GM12878 (cell line): ENCODE measurements at regions not wholly inside any gene's neighbourhood (a gene's known extent, or its start where the extent isn't known, plus 50 kb on each side); places are given as distances from the start of the nearest gene placed in this dataset.

ENCODE experiments used
- ATAC-seq: fragments of 200-7000 bp; cut with Tn5 transposase; 3 replicates; pipeline ENCODE4 v1.9.1; 2020; ENCODE audit warnings: mild to moderate bottlenecking, moderate library complexity
- BruUV-seq: library from RNA; stranded (reverse); fragments of 400-500 nt; replicated peaks from 2 replicates; lab custom pipeline; 2021; lab: Mats Ljungman, UMichigan
- CTCF ChIA-PET: fragments of 300-600 bp; sonication (Branson Sonifier 250); formaldehyde crosslinking; extraction: SDS; loops from one replicate; lab custom pipeline; 2021; ENCODE audit warnings: inconsistent platforms; lab: Yijun Ruan, JAX
- POLR2A ChIA-PET: fragments of 350-600 bp; formaldehyde crosslinking; extraction: SDS; loops from one replicate; lab custom pipeline; 2021; ENCODE audit warnings: inconsistent platforms; lab: Charles Lee
- RAD21 ChIA-PET: fragments of 300-600 bp; sonication (Branson Sonifier 250); formaldehyde crosslinking; loops from one replicate; lab custom pipeline; 2023; ENCODE audit warnings: antibody characterized with exemption; ENCODE audit not compliant: unreplicated experiment; lab: Charles Lee
- SMC1A ChIA-PET: fragments of 300-600 bp; sonication (Branson Sonifier 250); formaldehyde crosslinking; loops from one replicate; lab custom pipeline; 2023; ENCODE audit not compliant: unreplicated experiment, uncharacterized antibody; lab: Charles Lee
- DNase-seq: peaks from one replicate; pipeline ENCODE4 v3.0.0-alpha.2; 2011; ENCODE audit warnings: low read depth, low spot score
- FAIRE-seq: peaks from 3 replicates; lab custom pipeline; 2011; peaks lifted over from hg19 to GRCh38; lab: Jason Lieb, UNC
- H2AFZ ChIP-seq: 2 replicates; pipeline ENCODE4 v1.6.0; 2011; ENCODE audit warnings: low read depth, low read length, control low read depth; ENCODE audit not compliant: control insufficient read depth
- H3K27ac ChIP-seq: 2 replicates; pipeline ENCODE4 v1.5.1; 2011; ENCODE audit warnings: control low read depth; ENCODE audit not compliant: control insufficient read depth, insufficient read depth
- H3K27me3 ChIP-seq, 2 experiments: replicated peaks in 1 of 2; 2 replicates each; pipeline versions ENCODE4 v1.6.0 to v1.6.1; 2011; ENCODE audit warnings: low read length in 1 of 2; ENCODE audit not compliant: control insufficient read depth in 2 of 2, insufficient read depth in 2 of 2
- H3K36me3 ChIP-seq, 2 experiments: 2 replicates each; pipeline ENCODE4 v1.5.1; 2011; ENCODE audit warnings: low read length in 1 of 2; ENCODE audit not compliant: control insufficient read depth in 2 of 2, insufficient read depth in 2 of 2
- H3K4me1 ChIP-seq: 2 replicates; pipeline ENCODE4 v1.6.1; 2011; ENCODE audit warnings: mild to moderate bottlenecking, low read length, moderate library complexity, mixed read lengths; ENCODE audit not compliant: control insufficient read depth, insufficient read depth
- H3K4me2 ChIP-seq: 2 replicates; pipeline ENCODE4 v1.6.0; 2011; ENCODE audit warnings: control low read depth; ENCODE audit not compliant: control insufficient read depth, insufficient read depth
- H3K4me3 ChIP-seq: fragments of 200-600 bp; sonication (generic); 2 replicates; pipeline ENCODE4 v1.5.1; 2016
- H3K79me2 ChIP-seq: 2 replicates; pipeline ENCODE4 v1.6.0; 2011; ENCODE audit warnings: low read length; ENCODE audit not compliant: control insufficient read depth, insufficient read depth
- H3K9ac ChIP-seq: 2 replicates; pipeline ENCODE4 v1.8.0; 2011; ENCODE audit warnings: low read length, control low read depth, mixed read lengths; ENCODE audit not compliant: control insufficient read depth, insufficient read depth
- H3K9me3 ChIP-seq: replicated peaks from 3 replicates; pipeline ENCODE4 v1.5.1; 2011; ENCODE audit warnings: mild to moderate bottlenecking, low read length; ENCODE audit not compliant: control insufficient read depth, insufficient read depth
- H4K20me1 ChIP-seq: 2 replicates; pipeline ENCODE4 v1.6.0; 2011; ENCODE audit not compliant: control insufficient read depth, insufficient read depth
- BRCA1 ChIP-seq: IDR thresholded peaks from 2 replicates; pipeline ENCODE4 v1.6.1; 2011; ENCODE audit warnings: low read depth, low read length, improper control_type of control experiment
- EGR1 ChIP-seq, 2 experiments: IDR thresholded peaks; 1 replicate in 1 of 2; 2 replicates in 1 of 2; pipeline ENCODE4 v1.6.1; 2011 to 2012; ENCODE audit warnings: low read depth in 2 of 2, low read length in 2 of 2, borderline replicate concordance in 1 of 2, mild to moderate bottlenecking in 1 of 2, moderate library complexity in 1 of 2
- KLF5 ChIP-seq: fragments of 450-650 bp; IDR thresholded peaks from 2 replicates; pipeline ENCODE4 v1.6.1; 2014; ENCODE audit warnings: mild to moderate bottlenecking; ENCODE audit not compliant: partially characterized antibody
- MXI1 ChIP-seq: fragments of 150-350 bp; IDR thresholded peaks from 2 replicates; pipeline ENCODE4 v1.6.1; 2011; ENCODE audit warnings: low read depth, mild to moderate bottlenecking, inconsistent platforms, low read length, improper control_type of control experiment
- PAX5 ChIP-seq: IDR thresholded peaks from 2 replicates; pipeline ENCODE4 v1.6.1; 2011; ENCODE audit warnings: low read depth, low read length, borderline replicate concordance
- PBX3 ChIP-seq: IDR thresholded peaks from 2 replicates; pipeline ENCODE4 v1.6.1; 2011; ENCODE audit warnings: mild to moderate bottlenecking, low read depth, low read length, moderate library complexity; ENCODE audit not compliant: insufficient replicate concordance
- RAD51 ChIP-seq: fragments of 450-650 bp; IDR thresholded peaks from 2 replicates; pipeline ENCODE4 v1.6.1; 2016; ENCODE audit warnings: moderate library complexity, mild to moderate bottlenecking, inconsistent platforms
- WGBS: methylation state at CpG from one replicate; pipeline ENCODE4 v1.1.6; 2016; ENCODE audit warnings: low lambda C conversion rate; ENCODE audit not compliant: insufficient replicate concordance, insufficient coverage; ENCODE audit errors: missing lambda C conversion rate; 5-methylcytosine and 5-hydroxymethylcytosine counted together
- in situ Hi-C: fragments of 300-500 bp; cut with MboI; formaldehyde crosslinking; loops from 9 replicates; pipeline ENCODE4 v1.14.3; 2018; ENCODE audit warnings: mixed read lengths
- intact Hi-C: fragments of 100-400 bp; cut with micrococcal nuclease; formaldehyde crosslinking; loops from one replicate; pipeline ENCODE4 v1.14.2; 2022; ENCODE audit not compliant: unreplicated experiment
- TF ChIP-seq, protein P1 (sequence below): fragments of 450-650 bp; IDR thresholded peaks from 2 replicates; pipeline ENCODE4 v1.6.1; 2016; ENCODE audit warnings: mild to moderate bottlenecking, moderate library complexity, borderline replicate concordance
- TF ChIP-seq, protein P2 (sequence below): IDR thresholded peaks from 2 replicates; pipeline ENCODE4 v1.6.1; 2011; ENCODE audit warnings: low read depth, low read length, improper control_type of control experiment, borderline replicate concordance
- TF ChIP-seq, protein P3 (sequence below): IDR thresholded peaks from 2 replicates; pipeline ENCODE4 v1.6.1; 2012; ENCODE audit warnings: low read depth, low read length, improper control_type of control experiment

DNA sequence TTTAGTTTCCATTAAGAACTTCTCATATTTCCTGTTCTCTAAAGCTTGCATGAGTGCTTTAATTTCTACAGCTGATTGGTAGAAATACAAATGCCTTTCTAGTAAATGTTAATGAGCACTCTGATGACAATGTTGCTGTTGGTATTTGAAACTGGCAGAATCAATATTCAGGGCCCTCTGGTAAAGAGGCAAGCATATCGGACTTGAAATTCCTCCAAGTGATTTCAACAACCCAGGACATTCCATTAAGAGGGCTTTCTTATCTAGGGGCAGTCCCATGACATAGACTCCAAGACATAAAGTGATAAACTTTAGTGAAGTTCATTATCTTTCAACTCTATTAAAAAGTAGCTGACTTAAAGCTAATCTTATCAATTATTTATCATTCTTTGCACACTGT lies 83.1 kb upstream of the VCX start:
- Histone ChIP-seq H4K20me1 (no peaks in the 10 kb centered on the region), H3K79me2 (no peaks in the 10 kb centered on the region), H2AFZ (no peak overlapping the region), H3K4me2 (no peak overlapping the region), H3K4me1 (no peaks in the 10 kb centered on the region), H3K9me3 (no peaks in the 10 kb centered on the region), H3K9ac (no peak overlapping the region), H3K4me3 (no peak overlapping the region), H3K27ac (no peak overlapping the region), H3K36me3 (no peaks in the 10 kb centered on the region), H3K27me3 (no peaks in the 10 kb centered on the region)
- BruUV-seq = no TSS peak
- FAIRE-seq = no peak
- no peak for DNase-seq
- ChIA-PET RAD21 (no interaction called here), SMC1A (no interaction called here), POLR2A (no interaction called here), CTCF (no interaction called here)
- intact Hi-C loops (no loop called here), in situ Hi-C loops (no loop called here)
- WGBS = 6% methylated on average over 1 of the region's 1 CpG
- no peak for TF ChIP-seq RAD51
- ATAC-seq = no peak

DNA sequence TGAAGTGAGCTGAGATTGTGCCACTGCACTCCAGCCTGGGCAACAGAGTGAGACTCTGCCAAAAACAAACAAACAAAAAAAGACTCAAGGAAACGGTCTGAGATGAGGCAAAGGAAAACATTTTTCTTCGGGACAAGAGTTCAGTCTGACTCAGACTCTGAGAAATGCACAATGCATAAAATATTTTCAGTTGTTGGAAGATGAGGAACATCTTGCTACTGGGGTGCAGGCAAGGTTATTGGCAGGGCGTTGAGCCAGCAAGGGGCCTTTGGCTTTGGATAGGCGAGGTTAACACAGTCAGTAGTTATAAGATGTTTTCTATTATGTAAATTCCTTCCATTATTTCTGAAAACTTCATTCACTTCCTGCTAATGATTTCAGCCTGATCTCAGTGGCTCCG lies 96.1 kb upstream of the VCX start:
- Histone ChIP-seq H3K9me3 (no peaks in the 10 kb centered on the region), H3K36me3 (no peaks in the 10 kb centered on the region), H3K27me3 (no peaks in the 10 kb centered on the region), H3K9ac (no peak overlapping the region), H2AFZ (no peak overlapping the region), H4K20me1 (no peaks in the 10 kb centered on the region), H3K4me2 (no peak overlapping the region), H3K4me1 (no peaks in the 10 kb centered on the region), H3K79me2 (no peaks in the 10 kb centered on the region), H3K27ac (no peak overlapping the region), H3K4me3 (no peak overlapping the region)
- no peak for FAIRE-seq
- DNase-seq = no peak
- SMC1A ChIA-PET = no interaction called here
- RAD21 ChIA-PET = no interaction called here
- no peak for ATAC-seq
- in situ Hi-C loops (no loop called here), intact Hi-C loops (no loop called here)
- no TSS peak for BruUV-seq
- POLR2A ChIA-PET = no interaction called here
- CTCF ChIA-PET = no interaction called here
- under 1% methylated on average over 5 of the region's 5 CpGs for WGBS
- TF ChIP-seq, protein P1, sequence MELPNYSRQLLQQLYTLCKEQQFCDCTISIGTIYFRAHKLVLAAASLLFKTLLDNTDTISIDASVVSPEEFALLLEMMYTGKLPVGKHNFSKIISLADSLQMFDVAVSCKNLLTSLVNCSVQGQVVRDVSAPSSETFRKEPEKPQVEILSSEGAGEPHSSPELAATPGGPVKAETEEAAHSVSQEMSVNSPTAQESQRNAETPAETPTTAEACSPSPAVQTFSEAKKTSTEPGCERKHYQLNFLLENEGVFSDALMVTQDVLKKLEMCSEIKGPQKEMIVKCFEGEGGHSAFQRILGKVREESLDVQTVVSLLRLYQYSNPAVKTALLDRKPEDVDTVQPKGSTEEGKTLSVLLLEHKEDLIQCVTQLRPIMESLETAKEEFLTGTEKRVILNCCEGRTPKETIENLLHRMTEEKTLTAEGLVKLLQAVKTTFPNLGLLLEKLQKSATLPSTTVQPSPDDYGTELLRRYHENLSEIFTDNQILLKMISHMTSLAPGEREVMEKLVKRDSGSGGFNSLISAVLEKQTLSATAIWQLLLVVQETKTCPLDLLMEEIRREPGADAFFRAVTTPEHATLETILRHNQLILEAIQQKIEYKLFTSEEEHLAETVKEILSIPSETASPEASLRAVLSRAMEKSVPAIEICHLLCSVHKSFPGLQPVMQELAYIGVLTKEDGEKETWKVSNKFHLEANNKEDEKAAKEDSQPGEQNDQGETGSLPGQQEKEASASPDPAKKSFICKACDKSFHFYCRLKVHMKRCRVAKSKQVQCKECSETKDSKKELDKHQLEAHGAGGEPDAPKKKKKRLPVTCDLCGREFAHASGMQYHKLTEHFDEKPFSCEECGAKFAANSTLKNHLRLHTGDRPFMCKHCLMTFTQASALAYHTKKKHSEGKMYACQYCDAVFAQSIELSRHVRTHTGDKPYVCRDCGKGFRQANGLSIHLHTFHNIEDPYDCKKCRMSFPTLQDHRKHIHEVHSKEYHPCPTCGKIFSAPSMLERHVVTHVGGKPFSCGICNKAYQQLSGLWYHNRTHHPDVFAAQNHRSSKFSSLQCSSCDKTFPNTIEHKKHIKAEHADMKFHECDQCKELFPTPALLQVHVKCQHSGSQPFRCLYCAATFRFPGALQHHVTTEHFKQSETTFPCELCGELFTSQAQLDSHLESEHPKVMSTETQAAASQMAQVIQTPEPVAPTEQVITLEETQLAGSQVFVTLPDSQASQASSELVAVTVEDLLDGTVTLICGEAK = no peak
- TF ChIP-seq, protein P2, sequence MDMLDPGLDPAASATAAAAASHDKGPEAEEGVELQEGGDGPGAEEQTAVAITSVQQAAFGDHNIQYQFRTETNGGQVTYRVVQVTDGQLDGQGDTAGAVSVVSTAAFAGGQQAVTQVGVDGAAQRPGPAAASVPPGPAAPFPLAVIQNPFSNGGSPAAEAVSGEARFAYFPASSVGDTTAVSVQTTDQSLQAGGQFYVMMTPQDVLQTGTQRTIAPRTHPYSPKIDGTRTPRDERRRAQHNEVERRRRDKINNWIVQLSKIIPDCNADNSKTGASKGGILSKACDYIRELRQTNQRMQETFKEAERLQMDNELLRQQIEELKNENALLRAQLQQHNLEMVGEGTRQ = no peak
- no peak for TF ChIP-seq BRCA1
- no peak for TF ChIP-seq MXI1
- no peak for TF ChIP-seq KLF5
- TF ChIP-seq PAX5 = no peak
- TF ChIP-seq PBX3 = no peak
- TF ChIP-seq, protein P3, sequence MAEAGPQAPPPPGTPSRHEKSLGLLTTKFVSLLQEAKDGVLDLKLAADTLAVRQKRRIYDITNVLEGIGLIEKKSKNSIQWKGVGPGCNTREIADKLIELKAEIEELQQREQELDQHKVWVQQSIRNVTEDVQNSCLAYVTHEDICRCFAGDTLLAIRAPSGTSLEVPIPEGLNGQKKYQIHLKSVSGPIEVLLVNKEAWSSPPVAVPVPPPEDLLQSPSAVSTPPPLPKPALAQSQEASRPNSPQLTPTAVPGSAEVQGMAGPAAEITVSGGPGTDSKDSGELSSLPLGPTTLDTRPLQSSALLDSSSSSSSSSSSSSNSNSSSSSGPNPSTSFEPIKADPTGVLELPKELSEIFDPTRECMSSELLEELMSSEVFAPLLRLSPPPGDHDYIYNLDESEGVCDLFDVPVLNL = no peak
- TF ChIP-seq EGR1 (IDR thresholded peaks at IDR 0.05; ENCODE audit: borderline replicate concordance in 1 of 2, low read depth in 2 of 2, low read length in 2 of 2) = no peak
